OCI-LY7 (cell line): ENCODE measurements at regions not wholly inside any gene's neighbourhood (a gene's known extent, or its start where the extent isn't known, plus 50 kb on each side); places are given as distances from the start of the nearest gene placed in this dataset.

Experiments used
- BruUV-seq: library from RNA; stranded (reverse); fragments of 400-500 nt; replicated peaks from 2 replicates; lab custom pipeline; 2021; lab: Mats Ljungman, UMichigan
- CTCF ChIA-PET: fragments of 300-600 bp; sonication (Branson Sonifier 250); formaldehyde crosslinking; loops from one replicate; lab custom pipeline; 2022; ENCODE audit warnings: antibody characterized with exemption; ENCODE audit not compliant: unreplicated experiment; lab: Charles Lee
- POLR2A ChIA-PET: fragments of 300-600 bp; sonication (Branson Sonifier 250); formaldehyde crosslinking; loops from one replicate; lab custom pipeline; 2022; ENCODE audit warnings: antibody characterized with exemption; lab: Charles Lee
- DNase-seq: peaks from one replicate; pipeline ENCODE4 v3.0.0-alpha.2; 2015; ENCODE audit warnings: low spot score
- H2AFZ ChIP-seq: fragments of 200-600 bp; sonication (generic), shearing (Covaris generic); 2 replicates; pipeline ENCODE4 v1.6.1; 2014; ENCODE audit warnings: mild to moderate bottlenecking, antibody characterized with exemption, low read length, moderate library complexity
- H3K27ac ChIP-seq: fragments of 200-600 bp; sonication (generic); 2 replicates; pipeline ENCODE4 v1.5.1; 2014; ENCODE audit warnings: mixed run types, low read depth, mild to moderate bottlenecking, moderate library complexity, low read length, inconsistent platforms; ENCODE audit not compliant: poor library complexity, severe bottlenecking
- H3K36me3 ChIP-seq: fragments of 200-600 bp; sonication (generic); 2 replicates; pipeline ENCODE4 v1.6.1; 2014; ENCODE audit warnings: mild to moderate bottlenecking, antibody characterized with exemption, low read length, moderate library complexity, mixed read lengths; ENCODE audit not compliant: insufficient read depth
- H3K4me1 ChIP-seq: fragments of 200-600 bp; sonication (generic); 2 replicates; pipeline ENCODE4 v1.5.1; 2014; ENCODE audit warnings: mild to moderate bottlenecking, low read length; ENCODE audit not compliant: insufficient read depth, poor library complexity, severe bottlenecking
- H3K4me2 ChIP-seq: fragments of 200-600 bp; sonication (generic); 2 replicates; pipeline ENCODE4 v1.6.1; 2014; ENCODE audit warnings: mild to moderate bottlenecking, low read length
- H3K4me3 ChIP-seq: fragments of 200-600 bp; sonication (generic); 2 replicates; pipeline ENCODE4 v1.5.1; 2014; ENCODE audit warnings: mild to moderate bottlenecking, low read depth, low read length; ENCODE audit not compliant: poor library complexity, severe bottlenecking
- H3K79me2 ChIP-seq: fragments of 200-600 bp; sonication (generic); 2 replicates; pipeline ENCODE4 v1.6.1; 2016; ENCODE audit warnings: low read depth, mild to moderate bottlenecking, low read length, moderate library complexity, mixed read lengths; ENCODE audit not compliant: insufficient read depth
- H3K9me2 ChIP-seq: fragments of 200-600 bp; sonication (generic); 2 replicates; pipeline ENCODE4 v1.6.1; 2016; ENCODE audit warnings: mild to moderate bottlenecking, low read length, mixed read lengths; ENCODE audit not compliant: insufficient read depth
- H3K9me3 ChIP-seq: fragments of 200-600 bp; sonication (generic); 2 replicates; pipeline ENCODE4 v1.6.1; 2014; ENCODE audit warnings: mild to moderate bottlenecking, mixed run types, low read length, mixed read lengths
- H4K20me1 ChIP-seq: fragments of 200-600 bp; sonication (generic); 2 replicates; pipeline ENCODE4 v1.6.1; 2014; ENCODE audit warnings: mild to moderate bottlenecking, antibody characterized with exemption, low read length, moderate library complexity, mixed read lengths; ENCODE audit not compliant: insufficient read depth
- EZH2phosphoT487 ChIP-seq: fragments of 200-600 bp; sonication (generic); IDR thresholded peaks from 2 replicates; pipeline ENCODE4 v1.6.1; 2018; ENCODE audit warnings: low read depth, borderline replicate concordance, mild to moderate bottlenecking, mixed run types, antibody characterized with exemption, low read length, moderate library complexity, mixed read lengths
- intact Hi-C: fragments of 100-400 bp; cut with micrococcal nuclease; formaldehyde crosslinking; loops from one replicate; pipeline ENCODE4 v1.10.0; 2022; ENCODE audit not compliant: unreplicated experiment
- TF ChIP-seq, protein P1 (sequence below): fragments of 200-600 bp; sonication (generic); conservative IDR thresholded peaks from 2 replicates; pipeline ENCODE4 v1.5.1; 2014; ENCODE audit warnings: mild to moderate bottlenecking, antibody characterized with exemption, low read length, moderate library complexity, mixed read lengths

DNA sequence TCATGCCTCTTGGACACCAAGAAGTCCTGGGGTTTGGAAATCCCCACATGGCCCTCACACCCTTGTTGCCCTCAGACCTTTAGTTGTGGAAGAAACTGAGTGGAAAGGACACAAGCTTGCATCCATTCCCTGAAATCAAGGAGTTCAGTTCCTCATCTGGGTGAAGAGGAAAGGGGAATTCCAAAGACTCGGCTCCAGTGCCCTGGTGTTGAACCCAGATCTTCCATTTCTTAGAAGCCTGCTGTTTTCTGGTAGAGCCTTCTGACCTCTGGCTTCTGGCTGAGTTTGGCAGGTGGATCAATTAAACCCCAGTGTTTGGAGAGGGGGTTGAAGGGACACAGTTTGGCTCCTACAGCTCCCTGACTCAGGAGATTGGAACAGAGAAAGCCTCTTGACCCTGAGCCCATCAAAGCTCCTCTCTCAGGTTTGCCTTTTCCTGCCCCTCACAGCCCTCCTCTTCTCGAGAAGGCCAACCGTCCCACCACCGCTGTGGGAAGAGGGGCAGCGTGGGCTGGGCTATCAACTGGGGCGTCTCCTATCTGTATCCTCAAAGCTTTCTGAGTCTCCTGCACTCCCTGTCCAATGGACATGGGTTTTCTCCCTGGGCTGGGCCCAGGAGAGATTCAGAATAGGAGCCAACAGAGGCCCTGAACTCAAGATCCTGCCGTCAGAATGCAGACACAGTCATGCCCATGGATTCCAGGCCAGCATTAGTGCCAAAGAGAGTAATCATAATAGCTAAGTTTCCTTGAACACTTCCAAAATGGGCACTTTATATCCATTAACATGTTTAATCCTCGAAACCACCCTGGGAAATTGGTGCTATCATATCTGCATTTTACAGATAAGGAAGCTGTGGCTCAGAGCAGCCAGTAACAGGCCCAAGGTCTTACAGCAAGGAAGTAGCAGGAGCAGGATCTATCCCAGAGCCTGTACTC, 146.2 kb downstream of the VEGFA start:
- POLR2A ChIA-PET, result no interaction called here

DNA sequence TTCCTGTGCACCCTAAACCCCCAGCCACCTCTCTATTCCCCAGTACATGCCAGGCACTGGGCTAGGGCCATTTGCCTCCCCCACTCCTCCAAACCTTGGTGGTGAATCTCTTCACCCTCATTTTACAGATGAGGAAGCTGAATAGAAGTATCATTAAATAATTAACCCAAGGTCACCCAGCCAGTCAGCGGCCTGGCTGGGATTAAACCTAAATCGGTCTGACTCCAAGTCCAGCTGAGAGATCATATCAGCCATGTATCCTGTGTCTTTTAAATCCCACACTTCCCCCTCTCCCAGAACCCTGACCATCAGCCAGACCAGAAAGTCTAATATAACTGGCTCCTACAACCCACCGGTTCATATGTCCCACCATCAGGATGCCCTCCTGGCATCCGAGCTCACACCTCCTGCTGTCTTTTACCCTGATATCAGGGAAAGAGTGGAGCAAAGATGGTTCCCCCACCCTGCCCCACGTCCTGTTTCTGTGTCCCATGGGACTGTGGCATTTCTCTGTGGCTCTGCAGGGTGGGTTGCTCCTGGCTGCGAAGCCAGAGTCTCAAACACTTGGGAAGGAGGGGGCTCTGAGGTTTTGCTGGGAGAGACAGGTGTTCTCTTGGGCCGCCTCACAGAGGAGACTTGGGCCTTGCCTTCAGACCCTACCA, 145.3 kb downstream of the VEGFA start:
- Histone ChIP-seq H3K36me3 (no peaks in the 10 kb centered on the region), H3K27ac (no peak overlapping the region), H3K9me3 (no peaks in the 10 kb centered on the region), H2AFZ (no peak overlapping the region), H4K20me1 (no peaks in the 10 kb centered on the region), H3K9me2 (no peaks in the 10 kb centered on the region), H3K4me1 (no peaks in the 10 kb centered on the region), H3K79me2 (no peaks in the 10 kb centered on the region), H3K4me3 (no peak overlapping the region), H3K4me2 (no peak overlapping the region)
- ChIA-PET POLR2A (no interaction called here), CTCF (interaction anchor here (0.5 kb wide), 1 partner anchor 306 kb away, joined by 9 read pairs; no protein-coding TSS in a partner anchor)
- intact Hi-C loops, result no loop called here
- no peak for TF ChIP-seq EZH2phosphoT487
- TF ChIP-seq, protein P1, sequence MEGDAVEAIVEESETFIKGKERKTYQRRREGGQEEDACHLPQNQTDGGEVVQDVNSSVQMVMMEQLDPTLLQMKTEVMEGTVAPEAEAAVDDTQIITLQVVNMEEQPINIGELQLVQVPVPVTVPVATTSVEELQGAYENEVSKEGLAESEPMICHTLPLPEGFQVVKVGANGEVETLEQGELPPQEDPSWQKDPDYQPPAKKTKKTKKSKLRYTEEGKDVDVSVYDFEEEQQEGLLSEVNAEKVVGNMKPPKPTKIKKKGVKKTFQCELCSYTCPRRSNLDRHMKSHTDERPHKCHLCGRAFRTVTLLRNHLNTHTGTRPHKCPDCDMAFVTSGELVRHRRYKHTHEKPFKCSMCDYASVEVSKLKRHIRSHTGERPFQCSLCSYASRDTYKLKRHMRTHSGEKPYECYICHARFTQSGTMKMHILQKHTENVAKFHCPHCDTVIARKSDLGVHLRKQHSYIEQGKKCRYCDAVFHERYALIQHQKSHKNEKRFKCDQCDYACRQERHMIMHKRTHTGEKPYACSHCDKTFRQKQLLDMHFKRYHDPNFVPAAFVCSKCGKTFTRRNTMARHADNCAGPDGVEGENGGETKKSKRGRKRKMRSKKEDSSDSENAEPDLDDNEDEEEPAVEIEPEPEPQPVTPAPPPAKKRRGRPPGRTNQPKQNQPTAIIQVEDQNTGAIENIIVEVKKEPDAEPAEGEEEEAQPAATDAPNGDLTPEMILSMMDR, result no peak
- BruUV-seq, result no TSS peak
- DNase-seq, result no peak

More for the DNA sequence above, 146.2 kb downstream of the VEGFA start:
- Histone ChIP-seq H3K9me3 (no peaks in the 10 kb centered on the region), H3K9me2 (no peaks in the 10 kb centered on the region), H3K4me3 (no peak overlapping the region), H3K4me1 (no peaks in the 10 kb centered on the region), H3K36me3 (no peaks in the 10 kb centered on the region), H4K20me1 (no peaks in the 10 kb centered on the region), H2AFZ (no peak overlapping the region), H3K79me2 (no peaks in the 10 kb centered on the region), H3K27ac (no peak overlapping the region), H3K4me2 (no peak overlapping the region)
- intact Hi-C loops, result no loop called here
- no TSS peak for BruUV-seq
- CTCF ChIA-PET, result interaction anchor here (0.5 kb wide), 1 partner anchor 305 kb away, joined by 9 read pairs; no protein-coding TSS in a partner anchor
- DNase-seq, result no peak
- TF ChIP-seq, protein P1, result no peak
- no peak for TF ChIP-seq EZH2phosphoT487
